Tibial artery (tissue), 4 donors: ENCODE measurements at regions not wholly inside any gene's neighbourhood (a gene's known extent, or its start where the extent isn't known, plus 50 kb on each side); places are given as distances from the start of the nearest gene placed in this dataset.
"Not testable (repeated sequence)": the region's sequence is repeated elsewhere in the genome, so short reads cannot be mapped to it uniquely, and the experiment has no call there.

Experiments
- DNase-seq, 2 donors: peaks; one replicate each; pipeline ENCODE4 v3.0.0-alpha.2; 2019
- H3K27ac ChIP-seq, 2 donors: fragments of 200-600 bp; sonication (generic) in 1 of 2; 1 replicate in 1 of 2; 2 replicates in 1 of 2; pipeline ENCODE4 v1.5.1; 2018 to 2019; ENCODE audit warnings: mild to moderate bottlenecking in 1 of 2
- H3K27me3 ChIP-seq, 2 donors: fragments of 200-600 bp; sonication (generic) in 1 of 2; one replicate each; pipeline versions ENCODE4 v1.5.1 to v1.6.0; 2016 to 2019
- H3K36me3 ChIP-seq, 3 donors: fragments of 200-600 bp; sonication (generic) in 2 of 3; one replicate each; pipeline ENCODE4 v1.5.1; 2016 to 2019; ENCODE audit warnings: mild to moderate bottlenecking in 2 of 3
- H3K4me1 ChIP-seq, 4 donors: fragments of 200-600 bp; sonication (generic) in 2 of 4; 1 replicate in 3 of 4; 2 replicates in 1 of 4; pipeline ENCODE4 v1.5.1; 2016 to 2019
- H3K4me3 ChIP-seq, 2 donors: fragments of 200-600 bp; sonication (generic) in 1 of 2; 1 replicate in 1 of 2; 2 replicates in 1 of 2; pipeline ENCODE4 v1.5.1; 2018 to 2019; ENCODE audit warnings: mild to moderate bottlenecking in 2 of 2
- H3K9me3 ChIP-seq, 3 donors: fragments of 200-600 bp; sonication (generic) in 1 of 3; one replicate each; pipeline ENCODE4 v1.5.1; 2016 to 2019
- CTCF ChIP-seq, 2 experiments: fragments of 200-600 bp in 1 of 2; fragments of 450-650 bp in 1 of 2; IDR thresholded peaks; one replicate each; pipeline ENCODE4 v1.5.1; 2017 to 2019; ENCODE audit warnings: antibody characterized with exemption in 2 of 2, mild to moderate bottlenecking in 1 of 2, moderate library complexity in 1 of 2
- intact Hi-C: fragments of 100-400 bp; cut with DNase I; formaldehyde crosslinking; loops from one replicate; pipeline ENCODE4 v1.15.0; 2023; ENCODE audit warnings: low total_unique reads

GRCh38 chr2:222360146-222360545 lies 61.3 kb upstream of the PAX3 start:
- intact Hi-C loops = no loop called here
- DNase-seq = no peak
- H3K4me1 ChIP-seq = no peaks in the 10 kb centered on the region
- no peak for TF ChIP-seq CTCF (IDR thresholded peaks at IDR 0.05)
- no peak overlapping the region for H3K27ac ChIP-seq
- no peak overlapping the region for H3K4me3 ChIP-seq
- H3K27me3 ChIP-seq = no peaks in the 10 kb centered on the region
- H3K36me3 ChIP-seq = no peaks in the 10 kb centered on the region
- no peaks in the 10 kb centered on the region for H3K9me3 ChIP-seq

GRCh38 chr2:222360997-222361396 lies 62.2 kb upstream of the PAX3 start:
- Histone ChIP-seq H3K9me3 (no peaks in the 10 kb centered on the region), H3K4me3 (no peak overlapping the region), H3K4me1 (no peaks in the 10 kb centered on the region), H3K27me3 (no peaks in the 10 kb centered on the region), H3K27ac (no peak overlapping the region), H3K36me3 (no peaks in the 10 kb centered on the region)
- intact Hi-C loops = no loop called here
- no peak for DNase-seq
- no peak for TF ChIP-seq CTCF (IDR thresholded peaks at IDR 0.05)

GRCh38 chr2:222361787-222362186 lies 62.6 kb upstream of the SGPP2 start:
- Histone ChIP-seq H3K27ac (no peak overlapping the region), H3K9me3 (no peaks in the 10 kb centered on the region), H3K4me3 (no peak overlapping the region), H3K36me3 (no peaks in the 10 kb centered on the region), H3K27me3 (no peaks in the 10 kb centered on the region), H3K4me1 (no peaks in the 10 kb centered on the region)
- TF ChIP-seq CTCF (IDR thresholded peaks at IDR 0.05) = no peak
- DNase-seq = no peak
- intact Hi-C loops = no loop called here

- H3K4me3 ChIP-seq = no peak overlapping the region
- intact Hi-C loops = no loop called here
- no peak for DNase-seq
- no peak overlapping the region for H3K27ac ChIP-seq
- no peaks in the 10 kb centered on the region for H3K9me3 ChIP-seq
- TF ChIP-seq CTCF (IDR thresholded peaks at IDR 0.05) = no peak
- H3K4me1 ChIP-seq = no peaks in the 10 kb centered on the region
- no peaks in the 10 kb centered on the region for H3K36me3 ChIP-seq
- no peaks in the 10 kb centered on the region for H3K27me3 ChIP-seq
Measured at GRCh38 chr2:222362336-222362735, 62.0 kb upstream of the SGPP2 start.

- no peak for TF ChIP-seq CTCF (IDR thresholded peaks at IDR 0.05)
- H3K27me3 ChIP-seq = no peaks in the 10 kb centered on the region
- no peaks in the 10 kb centered on the region for H3K36me3 ChIP-seq
- H3K27ac ChIP-seq = no peak overlapping the region
- intact Hi-C loops = no loop called here
- no peaks in the 10 kb centered on the region for H3K9me3 ChIP-seq
- no peak for DNase-seq
- no peaks in the 10 kb centered on the region for H3K4me1 ChIP-seq
- no peak overlapping the region for H3K4me3 ChIP-seq
Measured at GRCh38 chr2:222364285-222364895, 60.0 kb upstream of the SGPP2 start.

- DNase-seq = not testable (repeated sequence)
Measured at GRCh38 chr2:222368280-222368679, 56.1 kb upstream of the SGPP2 start.

More at GRCh38 chr2:222368280-222368679, 56.1 kb upstream of the SGPP2 start:
- H3K27me3 ChIP-seq, H3K9me3 ChIP-seq, H3K27ac ChIP-seq, H3K4me1 ChIP-seq, H3K4me3 ChIP-seq, intact Hi-C loops, H3K36me3 ChIP-seq: not testable (repeated sequence)
